ENCODE measurements at regions not wholly inside any gene's neighbourhood (a gene's known extent, or its start where the extent isn't known, plus 50 kb on each side); places are given as distances from the start of the nearest gene placed in this dataset.

DNA sequence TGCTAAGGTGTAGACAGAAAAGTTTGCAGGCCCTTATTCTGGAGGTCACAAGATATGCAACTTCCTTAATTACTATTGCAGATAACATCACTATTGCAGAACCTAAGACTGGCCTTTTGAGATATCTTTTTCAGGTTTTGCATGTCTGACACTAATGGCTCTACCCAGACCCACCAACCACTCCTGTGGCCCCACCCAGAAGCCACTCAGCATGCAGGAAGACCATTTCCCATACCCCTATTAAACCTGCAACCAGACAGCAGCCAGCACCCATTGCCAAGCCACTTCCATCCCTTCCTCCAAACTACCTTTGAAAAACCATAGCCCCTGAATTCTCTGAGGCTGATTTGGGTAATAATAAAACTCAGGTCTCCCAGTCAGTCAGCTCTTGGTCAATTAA, 297.6 kb downstream of the SLITRK6 start:
- no peaks in the 10 kb centered on the region for H3K27me3 ChIP-seq
- no peaks in the 10 kb centered on the region for H3K4me1 ChIP-seq
- no peak for TF ChIP-seq POLR2A (IDR thresholded peaks at IDR 0.05)
- TF ChIP-seq, protein P1, sequence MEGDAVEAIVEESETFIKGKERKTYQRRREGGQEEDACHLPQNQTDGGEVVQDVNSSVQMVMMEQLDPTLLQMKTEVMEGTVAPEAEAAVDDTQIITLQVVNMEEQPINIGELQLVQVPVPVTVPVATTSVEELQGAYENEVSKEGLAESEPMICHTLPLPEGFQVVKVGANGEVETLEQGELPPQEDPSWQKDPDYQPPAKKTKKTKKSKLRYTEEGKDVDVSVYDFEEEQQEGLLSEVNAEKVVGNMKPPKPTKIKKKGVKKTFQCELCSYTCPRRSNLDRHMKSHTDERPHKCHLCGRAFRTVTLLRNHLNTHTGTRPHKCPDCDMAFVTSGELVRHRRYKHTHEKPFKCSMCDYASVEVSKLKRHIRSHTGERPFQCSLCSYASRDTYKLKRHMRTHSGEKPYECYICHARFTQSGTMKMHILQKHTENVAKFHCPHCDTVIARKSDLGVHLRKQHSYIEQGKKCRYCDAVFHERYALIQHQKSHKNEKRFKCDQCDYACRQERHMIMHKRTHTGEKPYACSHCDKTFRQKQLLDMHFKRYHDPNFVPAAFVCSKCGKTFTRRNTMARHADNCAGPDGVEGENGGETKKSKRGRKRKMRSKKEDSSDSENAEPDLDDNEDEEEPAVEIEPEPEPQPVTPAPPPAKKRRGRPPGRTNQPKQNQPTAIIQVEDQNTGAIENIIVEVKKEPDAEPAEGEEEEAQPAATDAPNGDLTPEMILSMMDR (IDR thresholded peaks at IDR 0.05): no peak
- no peaks in the 10 kb centered on the region for H3K36me3 ChIP-seq
- intact Hi-C loops (cut with DNase I): no loop called here
- no peaks in the 10 kb centered on the region for H3K9me3 ChIP-seq
- H3K4me3 ChIP-seq (replicated peaks in 1 of 3): no peak overlapping the region
- no peak overlapping the region for H3K27ac ChIP-seq
- no peak for DNase-seq

DNA sequence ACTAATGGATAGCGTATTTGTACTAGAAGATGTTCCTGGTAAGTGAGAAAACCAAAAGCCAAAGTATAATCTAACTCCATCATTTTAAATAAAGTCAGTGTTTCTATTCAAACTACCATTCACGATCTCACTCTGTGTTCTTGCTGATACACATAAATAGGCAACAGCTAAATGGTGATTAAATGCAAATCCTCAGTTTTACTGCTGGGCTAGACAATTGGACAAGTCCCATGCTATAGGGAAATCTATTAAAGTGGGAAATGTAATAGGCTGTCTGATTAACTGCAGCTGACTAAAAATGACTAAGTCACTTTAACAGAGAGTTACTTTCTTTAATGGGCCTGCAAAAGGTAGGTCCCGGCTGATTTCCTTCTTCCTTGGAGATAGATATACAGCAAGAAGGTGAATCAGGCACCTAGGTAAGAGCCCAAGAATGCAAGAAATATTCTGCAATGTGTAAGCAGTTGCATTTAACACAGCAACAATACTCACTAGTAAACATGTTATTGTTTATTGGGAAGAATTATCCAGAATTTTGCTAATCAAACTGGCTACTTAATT, 298.4 kb downstream of the SLITRK6 start:
- no peaks in the 10 kb centered on the region for H3K4me1 ChIP-seq
- WGBS, 2 donors: 76 to 89% methylated on average over 3 of the region's 3 CpGs
- H3K27ac ChIP-seq: no peak overlapping the region
- TF ChIP-seq, protein P1 (IDR thresholded peaks at IDR 0.05): no peak
- no peak for TF ChIP-seq POLR2A (IDR thresholded peaks at IDR 0.05)
- H3K9me3 ChIP-seq: no peaks in the 10 kb centered on the region
- no peaks in the 10 kb centered on the region for H3K36me3 ChIP-seq
- intact Hi-C loops (cut with DNase I): no loop called here
- no peak for DNase-seq
- no peak overlapping the region for H3K4me3 ChIP-seq (replicated peaks in 1 of 3)
- H3K27me3 ChIP-seq: no peaks in the 10 kb centered on the region

DNA sequence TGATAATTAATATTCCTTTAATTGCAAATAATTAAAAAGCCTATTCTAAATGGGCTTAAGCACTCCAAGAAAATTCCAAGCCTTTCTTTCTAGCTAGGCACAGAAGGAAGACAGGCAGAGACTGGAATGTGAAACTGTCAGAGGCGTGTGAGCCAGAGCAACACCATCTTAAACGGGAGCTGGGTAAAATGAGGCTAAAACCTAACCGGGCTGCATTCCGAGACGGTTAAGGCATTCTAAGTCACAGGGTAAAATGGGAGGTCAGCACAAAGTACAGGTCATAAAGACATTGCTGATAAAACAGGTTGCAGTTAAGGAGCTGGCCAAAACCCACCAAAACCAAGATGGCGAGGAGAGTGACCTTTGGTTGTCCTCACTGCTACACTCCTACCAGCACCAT, 300.4 kb downstream of the SLITRK6 start:
- Histone ChIP-seq H3K27ac (no peak overlapping the region), H3K4me3 (replicated peaks in 1 of 3) (no peak overlapping the region), H3K27me3 (no peaks in the 10 kb centered on the region), H3K36me3 (no peaks in the 10 kb centered on the region), H3K4me1 (no peaks in the 10 kb centered on the region), H3K9me3 (no peaks in the 10 kb centered on the region)
- TF ChIP-seq POLR2A (IDR thresholded peaks at IDR 0.05): no peak
- DNase-seq: no peak
- intact Hi-C loops (cut with DNase I): no loop called here
- 94 to 95% methylated on average over 6 of the region's 6 CpGs for WGBS, 2 donors

DNA sequence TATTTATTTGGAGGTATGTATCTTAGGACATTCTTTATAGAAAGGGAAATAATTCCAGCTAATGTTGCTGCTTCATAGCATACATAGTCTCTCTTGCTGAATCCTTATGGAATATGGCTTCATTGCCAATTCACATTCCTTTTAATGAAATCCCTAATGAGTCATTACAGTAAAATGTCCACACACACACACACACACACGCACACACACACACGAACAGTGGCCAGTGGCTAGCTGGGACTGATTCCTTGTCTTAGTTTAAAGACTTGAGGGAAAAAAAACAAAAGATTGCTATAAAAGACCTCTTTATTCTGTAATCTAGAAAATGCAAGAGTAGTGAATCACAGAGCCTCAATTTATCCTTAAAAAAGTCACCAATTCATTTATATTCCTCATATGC, 301.6 kb downstream of the SLITRK6 start:
- 74 to 81% methylated on average over 2 of the region's 2 CpGs for WGBS, 2 donors
- Histone ChIP-seq H3K36me3 (no peaks in the 10 kb centered on the region), H3K27me3 (no peaks in the 10 kb centered on the region), H3K4me3 (replicated peaks in 1 of 3) (no peak overlapping the region), H3K9me3 (no peaks in the 10 kb centered on the region), H3K27ac (no peak overlapping the region), H3K4me1 (no peaks in the 10 kb centered on the region)
- intact Hi-C loops (cut with DNase I): no loop called here
- no peak for DNase-seq
- TF ChIP-seq, protein P1 (IDR thresholded peaks at IDR 0.05): no peak
- no peak for TF ChIP-seq POLR2A (IDR thresholded peaks at IDR 0.05)

DNA sequence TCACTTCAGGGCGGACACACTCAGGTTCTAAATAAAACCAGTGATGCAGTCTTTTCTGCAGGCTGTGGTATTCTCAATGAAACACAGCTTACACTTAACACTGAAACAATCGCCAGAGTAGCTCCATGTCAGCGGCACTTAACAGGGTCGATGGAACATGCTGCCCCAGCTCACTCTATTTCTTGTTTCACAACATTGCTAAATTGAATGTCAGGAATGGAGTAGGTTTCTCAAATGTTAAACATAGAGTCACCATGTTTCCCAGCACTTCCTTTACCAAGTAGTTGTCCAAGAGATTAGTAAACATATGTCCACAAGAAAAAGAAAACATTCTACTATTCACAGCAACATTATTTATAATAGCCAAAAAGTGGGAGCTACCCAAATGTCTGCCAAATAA, 306.9 kb downstream of the SLITRK6 start:
- Histone ChIP-seq H3K36me3 (no peaks in the 10 kb centered on the region), H3K9me3 (no peaks in the 10 kb centered on the region), H3K4me3 (replicated peaks in 1 of 3) (no peak overlapping the region), H3K27ac (no peak overlapping the region), H3K4me1 (no peaks in the 10 kb centered on the region), H3K27me3 (no peaks in the 10 kb centered on the region)
- 40 to 59% methylated on average over 4 of the region's 4 CpGs for WGBS, 2 donors
- TF ChIP-seq POLR2A (IDR thresholded peaks at IDR 0.05): no peak
- TF ChIP-seq, protein P1 (IDR thresholded peaks at IDR 0.05): no peak
- intact Hi-C loops (cut with DNase I): no loop called here
- no peak for DNase-seq

DNA sequence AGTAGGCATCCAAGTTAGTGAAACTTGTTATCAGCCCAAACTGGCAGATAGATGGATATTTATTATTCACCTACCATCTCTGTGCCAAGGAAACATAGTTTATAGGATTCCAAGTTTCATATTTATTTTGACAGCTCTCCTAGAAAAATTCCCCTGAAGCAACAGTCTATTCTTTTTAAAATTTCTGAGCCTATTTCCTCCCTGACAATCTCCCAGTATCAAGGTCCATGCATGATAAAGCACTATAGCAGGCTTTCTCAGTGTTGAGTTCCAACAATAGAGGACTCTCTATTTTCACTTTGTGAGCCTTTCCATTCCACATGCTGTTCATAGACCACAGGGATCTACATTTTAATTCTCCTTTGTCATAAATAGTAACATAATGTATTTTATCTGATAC, 312.6 kb downstream of the SLITRK6 start:
- Histone ChIP-seq H3K9me3 (no peaks in the 10 kb centered on the region), H3K36me3 (no peaks in the 10 kb centered on the region), H3K27ac (no peak overlapping the region), H3K27me3 (no peaks in the 10 kb centered on the region), H3K4me1 (no peaks in the 10 kb centered on the region), H3K4me3 (replicated peaks in 1 of 3) (no peak overlapping the region)
- no peak for DNase-seq
- intact Hi-C loops (cut with DNase I): no loop called here
- TF ChIP-seq POLR2A (IDR thresholded peaks at IDR 0.05): no peak
- TF ChIP-seq, protein P1 (IDR thresholded peaks at IDR 0.05): no peak
